Activated T-helper 9 cell treated with anti-CD3 and anti-CD28 coated beads, Interleukin-2, amount 50 U/mL, for 16 hours (primary cell): ENCODE measurements at regions not wholly inside any gene's neighbourhood (a gene's known extent, or its start where the extent isn't known, plus 50 kb on each side); places are given as distances from the start of the nearest gene placed in this dataset.

ENCODE experiments used
- DNase-seq: peaks from one replicate; pipeline ENCODE4 v3.0.0-alpha.2; 2020; ENCODE audit warnings: low read depth

- peak; percentile 8 for DNase-seq
Measured at GRCh38 chr7:118080947-118081346, 103.0 kb upstream of the LSM8 start.

- no peak for DNase-seq
Measured at GRCh38 chr7:118082506-118082905, 101.5 kb upstream of the LSM8 start.

GRCh38 chr7:118085000-118085399 lies 99.0 kb upstream of the LSM8 start:
- DNase-seq: no peak

GRCh38 chr7:118087126-118087525 lies 96.8 kb upstream of the LSM8 start:
- DNase-seq: no peak

GRCh38 chr7:118094044-118094443 lies 89.9 kb upstream of the LSM8 start:
- no peak for DNase-seq

- DNase-seq: no peak
Measured at GRCh38 chr7:118104812-118105441, 79.0 kb upstream of the LSM8 start.

DNA sequence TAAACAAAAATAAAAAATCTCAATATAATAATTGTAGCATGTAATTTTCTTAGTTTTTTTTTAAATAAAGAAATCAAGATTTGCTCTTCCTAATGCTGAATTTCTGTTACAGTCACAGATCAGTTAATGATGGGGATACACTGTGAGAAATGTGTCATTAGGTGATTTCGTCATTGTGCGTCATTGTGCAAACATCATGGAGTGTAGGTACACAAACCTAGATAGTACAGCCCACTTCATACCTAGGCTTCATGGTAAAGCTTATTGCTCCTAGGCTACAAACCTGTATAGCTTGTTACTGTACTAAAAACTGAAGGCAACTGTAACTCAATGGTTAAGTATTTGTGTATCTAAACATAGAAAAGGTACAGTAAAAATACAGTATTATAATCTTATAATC lies 74.4 kb upstream of the LSM8 start:
- DNase-seq: no peak

- no peak for DNase-seq
Measured at GRCh38 chr7:118110178-118110925, 73.6 kb upstream of the LSM8 start.

GRCh38 chr7:118111347-118111746 lies 72.6 kb upstream of the LSM8 start:
- no peak for DNase-seq

- DNase-seq: no peak
Measured at GRCh38 chr7:118114175-118114574, 69.8 kb upstream of the LSM8 start.

DNA sequence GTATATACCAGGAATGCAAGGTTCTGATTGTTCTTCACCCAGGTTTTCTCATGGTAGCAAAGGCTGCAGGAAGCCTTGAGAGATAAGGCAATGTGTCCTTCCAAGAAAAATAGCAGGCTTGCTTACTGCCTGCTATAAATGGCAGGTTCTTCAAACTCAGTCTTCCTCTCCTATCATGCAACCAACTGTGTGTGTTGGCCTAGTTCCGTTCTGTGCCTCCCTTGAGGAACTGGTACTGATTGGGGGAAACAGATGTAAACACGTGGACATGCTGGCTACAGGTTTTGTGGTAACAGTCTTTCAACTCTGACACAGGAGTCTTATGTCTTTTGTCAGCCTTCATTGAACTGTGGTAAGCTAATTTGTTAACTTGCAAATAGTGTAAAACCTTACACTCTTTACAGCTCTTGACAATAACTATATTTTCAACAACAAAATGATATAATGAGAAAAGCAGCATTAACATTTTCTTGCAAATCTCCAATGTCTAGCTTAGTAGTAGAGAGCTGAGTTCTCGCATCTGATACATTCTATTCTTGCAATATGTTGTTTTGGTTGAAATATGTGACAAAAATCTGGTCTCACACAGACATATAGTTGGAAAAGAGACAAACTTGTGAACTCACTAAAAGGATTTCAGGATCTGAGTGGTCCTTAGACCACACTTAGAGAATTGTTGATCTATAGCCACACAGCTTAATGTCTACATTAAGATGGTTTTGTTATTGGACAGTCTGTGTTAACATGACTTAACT lies 54.7 kb upstream of the LSM8 start:
- DNase-seq: no peak

GRCh38 chr7:118132764-118133163 lies 51.2 kb upstream of the LSM8 start:
- DNase-seq: no peak
